ENCODE measurements at regions not wholly inside any gene's neighbourhood (a gene's known extent, or its start where the extent isn't known, plus 50 kb on each side); places are given as distances from the start of the nearest gene placed in this dataset.
"Not testable (repeated sequence)": the region's sequence is repeated elsewhere in the genome, so short reads cannot be mapped to it uniquely, and the experiment has no call there.

- not testable (repeated sequence) for H3K27me3 ChIP-seq (ENCODE audit: control insufficient read depth in 3 of 3, insufficient read depth in 3 of 3, low read length in 3 of 3); H3K4me3 ChIP-seq (ENCODE audit: low read length in 3 of 3); H3K36me3 ChIP-seq (ENCODE audit: control insufficient read depth in 3 of 3, insufficient read depth in 3 of 3, low read length in 3 of 3); H3K9ac ChIP-seq (ENCODE audit: low read depth in 1 of 3, low read length in 3 of 3); H3K9me3 ChIP-seq (ENCODE audit: control insufficient read depth in 3 of 3, low read length in 3 of 3); H3K27ac ChIP-seq (ENCODE audit: low read depth, low read length); H3K4me1 ChIP-seq (ENCODE audit: control insufficient read depth in 3 of 3, insufficient read depth in 3 of 3, low read length in 3 of 3)
Measured at GRCh38 chr17:26982563-26982962, 311.4 kb upstream of the WSB1 start.

- H3K9me3 ChIP-seq (ENCODE audit: control insufficient read depth in 3 of 3, low read length in 3 of 3); H3K9ac ChIP-seq (ENCODE audit: low read depth in 1 of 3, low read length in 3 of 3); H3K27ac ChIP-seq (ENCODE audit: low read depth, low read length); H3K4me1 ChIP-seq (ENCODE audit: control insufficient read depth in 3 of 3, insufficient read depth in 3 of 3, low read length in 3 of 3); H3K36me3 ChIP-seq (ENCODE audit: control insufficient read depth in 3 of 3, insufficient read depth in 3 of 3, low read length in 3 of 3); H3K4me3 ChIP-seq (ENCODE audit: low read length in 3 of 3); H3K27me3 ChIP-seq (ENCODE audit: control insufficient read depth in 3 of 3, insufficient read depth in 3 of 3, low read length in 3 of 3): not testable (repeated sequence)
Measured at GRCh38 chr17:26987851-26988250, 306.1 kb upstream of the WSB1 start.

GRCh38 chr17:26994648-26995047, 299.3 kb upstream of the WSB1 start:
- H3K27me3 ChIP-seq (ENCODE audit: control insufficient read depth in 3 of 3, insufficient read depth in 3 of 3, low read length in 3 of 3); H3K36me3 ChIP-seq (ENCODE audit: control insufficient read depth in 3 of 3, insufficient read depth in 3 of 3, low read length in 3 of 3); H3K9ac ChIP-seq (ENCODE audit: low read depth in 1 of 3, low read length in 3 of 3); H3K27ac ChIP-seq (ENCODE audit: low read depth, low read length); H3K9me3 ChIP-seq (ENCODE audit: control insufficient read depth in 3 of 3, low read length in 3 of 3); H3K4me1 ChIP-seq (ENCODE audit: control insufficient read depth in 3 of 3, insufficient read depth in 3 of 3, low read length in 3 of 3); H3K4me3 ChIP-seq (ENCODE audit: low read length in 3 of 3): not testable (repeated sequence)

- H3K27me3 ChIP-seq (ENCODE audit: control insufficient read depth in 3 of 3, insufficient read depth in 3 of 3, low read length in 3 of 3); H3K4me1 ChIP-seq (ENCODE audit: control insufficient read depth in 3 of 3, insufficient read depth in 3 of 3, low read length in 3 of 3); H3K27ac ChIP-seq (ENCODE audit: low read depth, low read length); H3K9me3 ChIP-seq (ENCODE audit: control insufficient read depth in 3 of 3, low read length in 3 of 3); H3K9ac ChIP-seq (ENCODE audit: low read depth in 1 of 3, low read length in 3 of 3); H3K4me3 ChIP-seq (ENCODE audit: low read length in 3 of 3); H3K36me3 ChIP-seq (ENCODE audit: control insufficient read depth in 3 of 3, insufficient read depth in 3 of 3, low read length in 3 of 3): not testable (repeated sequence)
Measured at GRCh38 chr17:26996146-26996916, 297.6 kb upstream of the WSB1 start.

- H3K27ac ChIP-seq (ENCODE audit: low read depth, low read length); H3K36me3 ChIP-seq (ENCODE audit: control insufficient read depth in 3 of 3, insufficient read depth in 3 of 3, low read length in 3 of 3); H3K4me3 ChIP-seq (ENCODE audit: low read length in 3 of 3); H3K9me3 ChIP-seq (ENCODE audit: control insufficient read depth in 3 of 3, low read length in 3 of 3); H3K9ac ChIP-seq (ENCODE audit: low read depth in 1 of 3, low read length in 3 of 3); H3K4me1 ChIP-seq (ENCODE audit: control insufficient read depth in 3 of 3, insufficient read depth in 3 of 3, low read length in 3 of 3); H3K27me3 ChIP-seq (ENCODE audit: control insufficient read depth in 3 of 3, insufficient read depth in 3 of 3, low read length in 3 of 3): not testable (repeated sequence)
Measured at GRCh38 chr17:27007734-27008531, 286.0 kb upstream of the WSB1 start.

GRCh38 chr17:27009087-27009486, 284.8 kb upstream of the WSB1 start:
- no peaks in the 10 kb centered on the region for H3K4me1 ChIP-seq (ENCODE audit: control insufficient read depth in 3 of 3, insufficient read depth in 3 of 3, low read length in 3 of 3)
- no peaks in the 10 kb centered on the region for H3K27me3 ChIP-seq (ENCODE audit: control insufficient read depth in 3 of 3, insufficient read depth in 3 of 3, low read length in 3 of 3)
- H3K4me3 ChIP-seq (ENCODE audit: low read length in 3 of 3), result no peak overlapping the region
- H3K9ac ChIP-seq (ENCODE audit: low read depth in 1 of 3, low read length in 3 of 3), result no peak overlapping the region
- H3K27ac ChIP-seq (ENCODE audit: low read depth, low read length), result no peak overlapping the region
- no peaks in the 10 kb centered on the region for H3K36me3 ChIP-seq (ENCODE audit: control insufficient read depth in 3 of 3, insufficient read depth in 3 of 3, low read length in 3 of 3)
- H3K9me3 ChIP-seq (ENCODE audit: control insufficient read depth in 3 of 3, low read length in 3 of 3), result no peaks in the 10 kb centered on the region

- not testable (repeated sequence) for H3K9me3 ChIP-seq (ENCODE audit: control insufficient read depth in 3 of 3, low read length in 3 of 3); H3K4me1 ChIP-seq (ENCODE audit: control insufficient read depth in 3 of 3, insufficient read depth in 3 of 3, low read length in 3 of 3); H3K9ac ChIP-seq (ENCODE audit: low read depth in 1 of 3, low read length in 3 of 3); H3K4me3 ChIP-seq (ENCODE audit: low read length in 3 of 3); H3K27ac ChIP-seq (ENCODE audit: low read depth, low read length); H3K27me3 ChIP-seq (ENCODE audit: control insufficient read depth in 3 of 3, insufficient read depth in 3 of 3, low read length in 3 of 3); H3K36me3 ChIP-seq (ENCODE audit: control insufficient read depth in 3 of 3, insufficient read depth in 3 of 3, low read length in 3 of 3)
Measured at GRCh38 chr17:27010138-27010537, 283.8 kb upstream of the WSB1 start.

- not testable (repeated sequence) for H3K9ac ChIP-seq (ENCODE audit: low read depth in 1 of 3, low read length in 3 of 3); H3K9me3 ChIP-seq (ENCODE audit: control insufficient read depth in 3 of 3, low read length in 3 of 3); H3K4me1 ChIP-seq (ENCODE audit: control insufficient read depth in 3 of 3, insufficient read depth in 3 of 3, low read length in 3 of 3); H3K36me3 ChIP-seq (ENCODE audit: control insufficient read depth in 3 of 3, insufficient read depth in 3 of 3, low read length in 3 of 3); H3K4me3 ChIP-seq (ENCODE audit: low read length in 3 of 3); H3K27me3 ChIP-seq (ENCODE audit: control insufficient read depth in 3 of 3, insufficient read depth in 3 of 3, low read length in 3 of 3); H3K27ac ChIP-seq (ENCODE audit: low read depth, low read length)
Measured at GRCh38 chr17:27030552-27030951, 263.4 kb upstream of the WSB1 start.

- Histone ChIP-seq H3K4me1 (ENCODE audit: control insufficient read depth in 3 of 3, insufficient read depth in 3 of 3, low read length in 3 of 3) (no peaks in the 10 kb centered on the region), H3K4me3 (ENCODE audit: low read length in 3 of 3) (no peak overlapping the region), H3K9me3 (ENCODE audit: control insufficient read depth in 3 of 3, low read length in 3 of 3) (no peaks in the 10 kb centered on the region), H3K27me3 (ENCODE audit: control insufficient read depth in 3 of 3, insufficient read depth in 3 of 3, low read length in 3 of 3) (no peaks in the 10 kb centered on the region), H3K36me3 (ENCODE audit: control insufficient read depth in 3 of 3, insufficient read depth in 3 of 3, low read length in 3 of 3) (no peaks in the 10 kb centered on the region), H3K27ac (ENCODE audit: low read depth, low read length) (no peak overlapping the region), H3K9ac (ENCODE audit: low read depth in 1 of 3, low read length in 3 of 3) (no peak overlapping the region)
Measured at GRCh38 chr17:27038676-27039075, 255.2 kb upstream of the WSB1 start.

- H3K27me3 ChIP-seq (ENCODE audit: control insufficient read depth in 3 of 3, insufficient read depth in 3 of 3, low read length in 3 of 3); H3K9ac ChIP-seq (ENCODE audit: low read depth in 1 of 3, low read length in 3 of 3); H3K4me3 ChIP-seq (ENCODE audit: low read length in 3 of 3); H3K9me3 ChIP-seq (ENCODE audit: control insufficient read depth in 3 of 3, low read length in 3 of 3); H3K27ac ChIP-seq (ENCODE audit: low read depth, low read length); H3K4me1 ChIP-seq (ENCODE audit: control insufficient read depth in 3 of 3, insufficient read depth in 3 of 3, low read length in 3 of 3); H3K36me3 ChIP-seq (ENCODE audit: control insufficient read depth in 3 of 3, insufficient read depth in 3 of 3, low read length in 3 of 3): not testable (repeated sequence)
Measured at GRCh38 chr17:27045039-27045438, 248.9 kb upstream of the WSB1 start.

Data from skeletal muscle tissue (tissue), 3 donors.